ENCODE measurements at regions not wholly inside any gene's neighbourhood (a gene's known extent, or its start where the extent isn't known, plus 50 kb on each side); places are given as distances from the start of the nearest gene placed in this dataset.
"Not testable (repeated sequence)": the region's sequence is repeated elsewhere in the genome, so short reads cannot be mapped to it uniquely, and the experiment has no call there.

DNA sequence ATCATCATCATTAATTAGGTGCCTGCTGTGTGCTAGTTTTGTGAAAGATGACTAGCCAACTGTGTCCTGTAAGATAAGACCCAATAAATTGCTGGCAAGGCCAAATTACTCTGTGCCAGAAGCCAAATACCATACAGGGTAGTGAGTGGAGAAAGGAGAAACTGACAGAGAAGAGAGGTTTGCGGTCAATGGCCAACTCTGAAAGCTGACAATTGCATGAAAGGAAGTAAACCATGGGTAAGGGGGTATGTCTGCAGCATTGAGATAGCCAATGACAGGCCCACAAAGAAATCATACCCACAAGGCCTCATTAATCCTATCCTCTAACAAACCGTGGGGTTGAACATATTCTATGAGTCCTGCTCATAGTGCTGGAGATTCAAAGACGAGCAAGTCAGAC is 236.6 kb upstream of the CCDC196 start:
- DNase-seq (ENCODE audit: low spot score), result no peak

DNA sequence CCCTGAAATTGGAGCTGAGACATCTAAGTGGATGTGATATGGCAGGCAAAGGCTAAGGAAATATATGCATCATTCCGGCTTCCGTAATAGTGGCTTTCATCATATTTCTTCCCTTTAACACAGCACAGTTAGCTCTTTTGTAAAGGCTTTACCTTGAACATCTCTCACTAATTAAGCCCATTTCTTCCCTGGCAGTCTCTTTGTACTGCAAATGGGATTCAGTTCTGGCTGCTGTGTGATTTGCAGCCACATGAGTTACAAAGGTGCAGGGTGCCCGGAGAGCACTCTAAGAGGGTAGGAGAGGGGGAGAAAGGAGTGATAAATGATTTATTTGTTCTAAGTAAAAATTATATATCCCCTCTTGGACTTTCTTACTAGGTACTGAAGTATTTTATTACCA is 232.1 kb upstream of the CCDC196 start:
- DNase-seq (ENCODE audit: low spot score), result no peak

DNA sequence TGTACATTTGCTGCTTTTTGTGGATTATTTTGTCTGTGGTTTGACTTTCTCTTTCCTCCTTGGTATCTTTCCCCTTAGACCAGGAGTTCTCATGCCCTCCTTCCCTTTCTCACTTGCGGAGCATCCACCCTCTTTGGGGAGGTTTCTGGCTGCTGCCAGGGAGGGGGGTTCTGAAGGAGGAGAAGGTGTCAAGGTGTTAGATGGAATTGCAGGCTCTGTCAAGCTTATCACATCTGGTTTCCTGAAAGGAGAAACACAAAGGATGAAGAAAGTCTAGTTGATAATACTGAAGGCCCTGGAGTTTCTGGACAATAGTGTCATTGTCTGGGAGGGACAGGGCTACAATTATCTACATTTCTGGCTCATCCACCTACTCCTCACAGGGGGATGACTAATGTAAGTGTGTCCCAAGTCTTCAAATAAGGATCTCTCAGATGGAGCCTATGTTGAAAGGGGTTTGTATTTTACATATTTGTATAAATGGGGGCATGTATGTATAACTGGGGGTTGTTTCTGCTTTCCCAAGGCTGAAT is 217.3 kb upstream of the CCDC196 start:
- no peak for DNase-seq (ENCODE audit: low spot score)

DNA sequence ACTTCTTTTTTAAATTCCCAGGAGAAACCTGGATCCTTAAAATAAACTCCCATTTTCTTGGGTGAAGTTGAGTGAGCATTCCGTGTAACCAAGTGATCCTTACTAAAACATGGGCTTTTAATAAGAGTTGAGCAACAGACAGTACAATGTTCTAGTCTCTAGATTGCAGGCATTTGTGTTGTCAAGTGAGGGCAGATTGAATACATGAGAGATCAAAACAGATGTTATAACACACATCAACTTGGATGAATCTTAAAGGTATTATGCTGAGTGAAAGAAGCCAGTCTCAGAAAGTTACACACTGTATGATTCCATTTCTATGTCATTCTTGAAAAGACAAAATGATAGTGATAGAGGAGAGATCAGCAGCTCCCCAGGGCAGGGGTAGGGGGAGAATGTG is 213.9 kb upstream of the CCDC196 start:
- DNase-seq (ENCODE audit: low spot score), result no peak

DNA sequence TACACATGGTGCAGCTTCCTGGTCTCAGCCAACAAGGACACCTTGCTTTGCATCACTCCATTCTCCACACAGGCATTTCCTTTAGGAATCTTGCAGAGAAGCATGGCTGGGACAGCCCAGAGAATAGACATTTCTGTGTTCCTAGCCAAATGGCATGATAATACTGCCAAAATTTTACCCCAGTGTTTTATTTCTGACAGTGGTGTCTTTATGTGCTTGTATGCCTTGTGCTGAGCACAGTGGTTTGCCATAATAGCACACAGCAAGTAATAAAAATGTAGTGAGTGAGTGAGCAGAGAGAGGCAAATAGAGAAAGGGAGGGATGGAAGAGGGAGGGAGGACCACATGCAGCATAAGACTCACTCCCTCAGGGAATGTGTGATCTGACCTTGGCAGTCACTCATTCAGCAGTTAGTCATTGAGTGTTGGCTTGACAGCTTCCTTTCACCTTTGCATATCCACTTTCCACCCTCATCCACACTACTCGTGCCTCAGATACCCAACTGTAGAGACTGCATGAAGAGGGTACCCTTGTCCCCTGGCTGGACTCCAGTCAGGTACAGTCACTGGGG is 212.8 kb upstream of the CCDC196 start:
- DNase-seq (ENCODE audit: low spot score), result no peak

DNA sequence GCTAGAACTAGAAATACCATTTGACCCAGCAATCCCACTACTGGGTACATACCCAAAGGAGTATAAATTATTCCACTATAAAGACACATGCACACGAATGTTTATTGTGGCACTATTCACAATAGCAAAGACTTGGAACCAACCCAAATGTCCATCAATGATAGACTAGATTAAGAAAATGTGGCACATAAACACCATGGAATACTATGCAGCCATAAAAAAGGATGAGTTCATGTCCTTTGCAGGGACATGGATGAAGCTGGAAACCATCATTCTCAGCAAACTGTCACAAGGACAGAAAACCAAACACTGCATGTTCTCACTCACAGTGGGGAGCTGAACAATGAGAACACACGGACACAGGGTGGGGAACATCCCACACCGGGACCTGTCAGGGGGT is 207.8 kb upstream of the CCDC196 start:
- not testable (repeated sequence) for DNase-seq (ENCODE audit: low spot score)

- DNase-seq (ENCODE audit: low spot score), result no peak
These were observed 205.0 kb upstream of the CCDC196 start for GRCh38 chr14:66281036-66281776.

GRCh38 chr14:66284346-66284745 is 201.8 kb upstream of the CCDC196 start:
- DNase-seq (ENCODE audit: low spot score), result peak; percentile 1

DNA sequence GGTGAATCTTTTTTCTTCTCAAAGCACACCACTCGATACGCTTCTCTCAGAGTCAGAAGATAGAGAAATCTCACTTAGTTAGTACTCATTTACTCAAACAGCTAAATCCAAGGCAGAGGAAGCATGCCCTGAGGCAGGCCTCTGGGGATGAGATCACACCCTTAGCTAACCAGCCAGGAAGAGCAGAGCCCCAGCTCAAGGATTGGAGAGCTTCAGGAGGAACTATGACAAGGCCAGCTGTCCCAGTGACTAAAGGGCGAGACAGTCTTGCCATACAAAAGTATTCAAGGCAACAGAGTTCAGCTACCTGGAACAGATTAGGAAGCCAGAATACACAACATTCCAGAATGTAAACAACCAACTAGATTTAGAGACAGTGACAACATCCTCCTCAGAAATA is 197.7 kb upstream of the CCDC196 start:
- DNase-seq (ENCODE audit: low spot score), result no peak

DNA sequence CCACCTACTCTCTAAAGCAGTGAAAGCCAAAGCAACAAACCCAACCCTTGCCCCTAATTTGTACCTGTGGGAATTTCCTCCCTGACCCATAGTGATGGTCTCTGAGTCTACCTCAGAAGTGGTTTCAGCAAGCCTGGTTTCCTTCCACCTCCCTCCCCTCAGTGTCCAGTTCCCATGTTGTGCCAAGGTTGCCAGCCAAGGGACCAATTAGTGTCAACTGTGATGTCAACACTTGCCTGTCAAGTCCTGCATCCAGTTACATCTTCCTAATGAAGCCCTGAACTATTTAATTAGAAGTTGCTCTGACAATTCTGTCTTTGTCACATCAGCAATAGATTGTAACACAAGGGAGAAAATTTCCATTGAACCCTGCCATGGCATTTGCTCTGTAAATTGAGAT is 194.4 kb upstream of the CCDC196 start:
- no peak for DNase-seq (ENCODE audit: low spot score)

GRCh38 chr14:66293533-66294105 is 192.6 kb upstream of the CCDC196 start:
- DNase-seq (ENCODE audit: low spot score), result no peak

- no peak for DNase-seq (ENCODE audit: low spot score)
These were observed 190.8 kb upstream of the CCDC196 start for GRCh38 chr14:66295386-66295785.

DNA sequence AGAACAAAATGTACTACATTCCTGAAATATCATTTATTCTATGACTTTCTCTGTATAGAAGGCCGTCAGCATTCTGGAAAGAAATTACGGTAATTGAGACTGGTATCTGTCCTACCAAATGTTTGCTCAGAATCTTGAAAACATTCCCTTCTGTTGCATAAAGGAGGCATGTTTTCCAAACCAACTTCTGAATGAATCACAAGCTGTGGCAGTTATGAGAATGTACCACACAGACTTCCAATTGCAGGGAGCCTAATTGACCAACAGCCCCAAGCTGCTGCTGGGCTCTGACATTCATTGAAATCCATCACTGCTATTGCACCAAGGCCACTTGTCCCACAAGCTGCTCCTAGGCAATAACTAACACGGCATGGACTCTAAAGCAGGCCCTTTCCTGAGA is 185.3 kb upstream of the CCDC196 start:
- no peak for DNase-seq (ENCODE audit: low spot score)

GRCh38 chr14:66306101-66306500 is 180.1 kb upstream of the CCDC196 start:
- no peak for DNase-seq (ENCODE audit: low spot score)

DNA sequence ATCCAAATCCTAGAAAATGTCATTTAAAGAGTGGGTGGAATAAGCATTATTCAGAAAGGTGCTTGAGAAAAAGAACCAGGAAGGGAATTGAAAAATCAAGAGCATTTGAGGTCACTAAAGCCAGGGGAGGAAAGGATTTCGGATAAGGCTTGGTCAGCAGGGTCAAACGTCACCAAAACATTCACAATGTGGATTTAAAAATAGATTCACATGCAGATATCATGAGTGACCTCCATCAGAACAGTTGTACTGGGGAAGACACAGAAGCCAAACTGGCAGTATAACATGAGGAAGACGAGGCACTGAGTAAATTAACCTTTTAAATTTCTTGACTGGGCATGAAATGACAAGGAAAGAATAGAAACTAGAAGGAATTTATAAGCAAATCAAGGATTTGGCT is 175.1 kb upstream of the CCDC196 start:
- no peak for DNase-seq (ENCODE audit: low spot score)

DNA sequence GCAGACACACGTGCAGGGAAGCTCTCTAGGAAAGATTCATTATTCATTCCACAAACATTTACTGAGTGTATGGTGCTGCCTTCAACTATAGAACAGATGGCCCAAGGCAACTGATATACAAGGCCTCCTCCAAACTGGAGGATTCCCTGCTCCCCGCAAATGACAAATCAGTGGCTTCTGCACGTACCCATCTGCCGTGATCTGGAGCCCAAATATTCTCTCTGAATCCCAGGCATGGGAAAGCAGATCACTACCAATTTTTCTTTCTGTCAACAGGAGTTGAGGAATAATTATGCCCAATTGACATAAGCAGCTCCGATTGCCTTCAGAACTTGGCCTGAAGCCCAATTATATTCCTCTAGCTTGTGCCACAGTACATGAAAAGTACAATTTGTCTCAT is 174.2 kb upstream of the CCDC196 start:
- DNase-seq (ENCODE audit: low spot score), result no peak

DNA sequence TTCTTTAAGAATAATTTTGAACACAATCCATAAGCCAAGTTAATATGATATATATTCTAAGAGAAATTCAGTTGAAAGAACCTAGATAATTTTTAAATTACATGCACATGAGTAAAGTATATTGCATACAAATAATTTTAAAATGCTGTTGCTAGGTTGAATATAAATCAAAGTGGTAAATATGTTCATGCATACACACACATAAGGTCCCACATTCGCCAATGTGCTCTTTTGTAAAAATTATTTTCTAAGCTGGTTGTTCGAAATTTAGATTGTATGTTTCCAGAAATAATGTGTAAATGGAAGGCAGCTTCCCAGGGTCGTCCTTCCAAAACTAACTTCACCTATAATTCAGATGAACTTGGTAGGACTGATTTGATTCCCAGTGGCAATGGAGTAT is 173.7 kb upstream of the CCDC196 start:
- DNase-seq (ENCODE audit: low spot score), result no peak

DNA sequence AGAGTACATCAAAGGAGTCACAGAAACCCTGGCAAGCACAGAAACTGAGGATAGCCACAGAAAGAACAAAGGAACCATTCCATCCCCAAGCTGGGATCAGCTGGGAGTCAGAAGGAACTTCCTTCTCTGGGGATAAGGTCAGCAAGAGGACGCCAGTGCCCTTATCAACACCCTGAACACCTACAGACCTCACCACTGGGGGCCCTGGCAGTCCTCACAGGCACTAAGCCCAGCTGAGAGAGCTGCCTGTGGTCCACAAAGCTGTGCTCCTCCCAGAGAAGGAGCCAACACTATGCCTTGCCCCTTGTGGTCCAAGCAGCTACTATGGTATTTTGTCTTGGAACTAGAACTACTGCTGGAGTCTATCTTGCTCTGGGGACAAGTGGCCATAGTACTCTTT is 171.1 kb upstream of the CCDC196 start:
- DNase-seq (ENCODE audit: low spot score), result no peak

- DNase-seq (ENCODE audit: low spot score), result no peak
These were observed 170.6 kb upstream of the CCDC196 start for GRCh38 chr14:66315548-66315947.

DNA sequence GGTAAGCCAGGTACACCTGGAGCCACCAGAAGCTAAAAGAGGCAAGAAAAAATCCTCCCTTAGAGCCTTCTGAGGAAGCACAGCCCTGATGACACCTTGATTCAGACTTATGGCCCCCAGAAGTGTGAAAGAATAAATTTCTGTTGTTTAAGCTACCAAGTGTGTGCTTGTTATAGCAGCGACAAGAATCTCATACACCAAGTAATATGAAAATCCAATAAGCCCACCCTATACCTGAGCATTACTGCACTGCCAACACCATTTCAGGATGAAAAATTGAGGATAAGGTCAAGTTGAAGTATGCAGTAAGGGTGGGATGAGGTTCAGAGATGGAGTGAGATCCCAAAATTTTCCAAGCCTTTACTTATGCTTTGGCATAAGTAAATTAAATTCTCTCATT is 163.6 kb upstream of the CCDC196 start:
- DNase-seq (ENCODE audit: low spot score), result no peak

GRCh38 chr14:66330228-66330627 is 155.9 kb upstream of the CCDC196 start:
- no peak for DNase-seq (ENCODE audit: low spot score)

DNA sequence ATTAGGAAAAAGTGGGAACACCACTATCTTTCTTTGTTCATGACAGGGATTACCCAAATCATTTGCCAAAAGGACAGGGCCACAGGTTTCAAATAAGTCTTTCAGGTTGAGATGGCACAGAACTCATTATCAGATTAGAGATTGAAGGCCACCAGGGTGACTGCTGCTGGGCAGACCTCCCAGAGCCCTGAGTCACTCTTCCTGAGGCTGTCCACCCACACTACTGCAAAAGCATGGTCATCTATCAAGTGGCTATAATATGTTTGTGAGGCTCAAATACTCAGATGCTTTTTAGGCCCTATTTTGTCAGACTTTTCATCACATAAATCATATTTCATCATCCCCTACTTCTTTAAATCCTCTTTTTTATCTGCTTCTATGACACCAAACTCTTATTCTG is 155.3 kb upstream of the CCDC196 start:
- no peak for DNase-seq (ENCODE audit: low spot score)

DNA sequence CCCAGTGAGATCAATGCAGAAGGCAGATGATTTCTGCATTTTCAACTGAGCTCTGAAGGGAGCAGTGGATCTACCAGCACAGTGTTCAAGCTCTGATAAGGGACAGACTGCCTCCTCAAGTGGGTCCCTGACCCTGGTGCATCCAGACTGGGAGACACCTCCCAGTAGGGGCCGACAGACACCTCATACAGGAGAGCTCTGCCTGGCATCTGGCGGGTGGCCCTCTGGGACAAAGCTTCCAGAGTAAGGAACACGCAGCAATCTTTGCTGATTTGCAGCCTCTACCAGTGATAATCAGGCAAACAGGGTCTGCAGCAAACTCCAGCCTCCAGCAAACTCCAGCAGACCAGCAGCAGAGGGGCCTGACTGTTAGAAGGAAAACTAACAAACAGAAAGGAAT is 152.9 kb upstream of the CCDC196 start:
- not testable (repeated sequence) for DNase-seq (ENCODE audit: low spot score)
